Lung (tissue), 11 donors: ENCODE measurements at regions not wholly inside any gene's neighbourhood (a gene's known extent, or its start where the extent isn't known, plus 50 kb on each side); places are given as distances from the start of the nearest gene placed in this dataset.

Experiments
- ATAC-seq: fragments of 200-7000 bp; cut with Tn5 transposase; one replicate; pipeline ENCODE4 v1.9.1; 2020; ENCODE audit warnings: moderate number of reproducible peaks; ENCODE audit not compliant: insufficient read depth, low FRiP score
- DNase-seq, 3 donors: peaks; one replicate each; pipeline ENCODE4 v3.0.0-alpha.2; 2013 to 2017
- H3K27ac ChIP-seq, 2 donors: one replicate each; pipeline ENCODE4 v1.5.1; 2013; ENCODE audit warnings: mild to moderate bottlenecking in 2 of 2, moderate library complexity in 2 of 2, control low read depth in 1 of 2, inconsistent platforms in 1 of 2, low read depth in 1 of 2, low read length in 1 of 2
- H3K27me3 ChIP-seq, 3 donors: one replicate each; pipeline ENCODE4 v1.5.1; 2013; ENCODE audit warnings: low read length in 2 of 3; ENCODE audit not compliant: control insufficient read depth in 3 of 3, insufficient read depth in 3 of 3
- H3K36me3 ChIP-seq, 4 donors: one replicate each; pipeline ENCODE4 v1.5.1; 2013; ENCODE audit warnings: low read length in 4 of 4, mild to moderate bottlenecking in 1 of 4, moderate library complexity in 1 of 4; ENCODE audit not compliant: control insufficient read depth in 4 of 4, insufficient read depth in 4 of 4
- H3K4me1 ChIP-seq, 5 donors: one replicate each; pipeline ENCODE4 v1.5.1; 2013; ENCODE audit warnings: low read length in 5 of 5, mild to moderate bottlenecking in 2 of 5, moderate library complexity in 1 of 5; ENCODE audit not compliant: control insufficient read depth in 5 of 5, insufficient read depth in 5 of 5
- H3K4me3 ChIP-seq: one replicate; pipeline ENCODE4 v1.5.1; 2013; ENCODE audit warnings: mild to moderate bottlenecking, control low read depth, moderate library complexity
- H3K9ac ChIP-seq, 2 donors: one replicate each; pipeline ENCODE4 v1.5.1; 2013; ENCODE audit warnings: low read length in 2 of 2, control low read depth in 1 of 2; ENCODE audit not compliant: insufficient read depth in 1 of 2
- H3K9me3 ChIP-seq, 4 donors: one replicate each; pipeline ENCODE4 v1.5.1; 2013; ENCODE audit warnings: low read length in 3 of 4, mild to moderate bottlenecking in 1 of 4, moderate library complexity in 1 of 4; ENCODE audit not compliant: control insufficient read depth in 4 of 4, insufficient read depth in 3 of 4
- CTCF ChIP-seq: IDR thresholded peaks from 2 replicates; pipeline ENCODE4 v1.5.1; 2012; ENCODE audit warnings: mild to moderate bottlenecking; ENCODE audit errors: control extremely low read depth, extremely low read depth
- WGBS, 2 donors: extraction: QIAGEN DNeasy Blood & Tissue Kit; methylation state at CpG; one replicate each; pipeline ENCODE4 v1.1.7; 2013; 5-methylcytosine and 5-hydroxymethylcytosine counted together
- donor health status: control.
- donor health status: control.
- donor health status: Bipolar disorder and iron deficiency.
- donor health status: healthy.
- donor health status: DM: yes; HTN: yes; CAD: no.

- TF ChIP-seq CTCF: no peak
- Histone ChIP-seq H3K9ac (no peak overlapping the region), H3K27me3 (peaks cover 0 to 3% (median 0%) of the 10 kb centered on the region in 3 donors), H3K9me3 (peaks cover 0 to 6% (median 0%) of the 10 kb centered on the region in 4 donors), H3K4me1 (peaks cover 0 to 8% (median 0%) of the 10 kb centered on the region in 5 donors), H3K36me3 (no peaks in the 10 kb centered on the region), H3K27ac (no peak overlapping the region), H3K4me3 (no peak overlapping the region)
- DNase-seq (no peak), ATAC-seq (no peak)
- 87 to 94% methylated on average over 6 of the region's 6 CpGs for WGBS, 2 donors
These were observed 72.8 kb upstream of the ALX4 start for GRCh38 chr11:44382656-44383240.

GRCh38 chr11:44383246-44383645 lies 73.3 kb upstream of the ALX4 start:
- H3K9me3 ChIP-seq: peaks cover 0 to 6% (median 0%) of the 10 kb centered on the region in 4 donors
- H3K27me3 ChIP-seq: peaks cover 0 to 3% (median 0%) of the 10 kb centered on the region in 3 donors
- 77 to 79% methylated on average over 1 of the region's 1 CpG for WGBS, 2 donors
- peaks cover 0 to 8% (median 0%) of the 10 kb centered on the region in 5 donors for H3K4me1 ChIP-seq
- no peak overlapping the region for H3K27ac ChIP-seq
- DNase-seq: no peak
- no peak overlapping the region for H3K4me3 ChIP-seq
- no peak for ATAC-seq
- TF ChIP-seq CTCF: no peak
- no peak overlapping the region for H3K9ac ChIP-seq
- H3K36me3 ChIP-seq: no peaks in the 10 kb centered on the region

GRCh38 chr11:44387415-44387814 lies 77.5 kb upstream of the ALX4 start:
- Histone ChIP-seq H3K9me3 (peaks cover 3 to 10% (median 6%) of the 10 kb centered on the region in 4 donors), H3K9ac (no peak overlapping the region), H3K4me3 (no peak overlapping the region), H3K27me3 (peaks cover 3 to 4% (median 3%) of the 10 kb centered on the region in 3 donors), H3K4me1 (peaks cover 0 to 2% (median 0%) of the 10 kb centered on the region in 5 donors), H3K27ac (no peak overlapping the region), H3K36me3 (no peaks in the 10 kb centered on the region)
- WGBS, 2 donors: 70 to 76% methylated on average over 4 of the region's 4 CpGs
- no peak for ATAC-seq
- DNase-seq: no peak
- TF ChIP-seq CTCF: no peak

- Histone ChIP-seq H3K9ac (no peak overlapping the region), H3K36me3 (no peaks in the 10 kb centered on the region), H3K4me1 (no peaks in the 10 kb centered on the region), H3K27me3 (peaks cover 1 to 4% (median 3%) of the 10 kb centered on the region in 3 donors), H3K9me3 (peaks cover 3 to 10% (median 6%) of the 10 kb centered on the region in 4 donors), H3K27ac (no peak overlapping the region), H3K4me3 (no peak overlapping the region)
- WGBS, 2 donors: 69 to 84% methylated on average over 3 of the region's 3 CpGs
- ATAC-seq: no peak
- DNase-seq: no peak
- no peak for TF ChIP-seq CTCF
These were observed 77.9 kb upstream of the ALX4 start for GRCh38 chr11:44387825-44388224.
